B cell (primary cell): ENCODE measurements at regions not wholly inside any gene's neighbourhood (a gene's known extent, or its start where the extent isn't known, plus 50 kb on each side); places are given as distances from the start of the nearest gene placed in this dataset.
"Not testable (repeated sequence)": the region's sequence is repeated elsewhere in the genome, so short reads cannot be mapped to it uniquely, and the experiment has no call there.

Source experiments
- ATAC-seq: fragments of 200-7000 bp; cut with Tn5 transposase; one replicate; pipeline ENCODE4 v1.10.0; 2021; ENCODE audit warnings: low read depth, mild to moderate bottlenecking, moderate number of reproducible peaks, moderate library complexity
- CTCF ChIA-PET: fragments of 350-600 bp; sonication (Branson Sonifier 250); formaldehyde crosslinking; loops from one replicate; lab custom pipeline; 2021; ENCODE audit warnings: antibody characterized with exemption, inconsistent platforms; lab: Charles Lee
- POLR2A ChIA-PET: fragments of 350-600 bp; sonication (Branson Sonifier 250); formaldehyde crosslinking; loops from one replicate; lab custom pipeline; 2021; ENCODE audit warnings: antibody characterized with exemption; lab: Charles Lee
- DNase-seq: peaks from one replicate; pipeline ENCODE4 v3.0.0; 2013
- H2AFZ ChIP-seq: 2 replicates; pipeline ENCODE4 v1.6.1; 2012; ENCODE audit warnings: mild to moderate bottlenecking, low read depth, low read length; ENCODE audit not compliant: insufficient read depth, poor library complexity, severe bottlenecking
- H3K27ac ChIP-seq, 2 donors: 1 replicate in 1 of 2; 2 replicates in 1 of 2; pipeline ENCODE4 v1.5.1; 2012 to 2013; ENCODE audit warnings: low read length in 2 of 2, mild to moderate bottlenecking in 2 of 2, moderate library complexity in 1 of 2
- H3K27me3 ChIP-seq, 4 experiments: fragments of 200-600 bp in 1 of 4; sonication (generic) in 1 of 4; replicated peaks in 1 of 4; 1 replicate in 2 of 4; 2 replicates in 2 of 4; pipeline versions ENCODE4 v1.6.1 to v1.7.0; 2013 to 2016; ENCODE audit warnings: low read length in 3 of 4, mild to moderate bottlenecking in 2 of 4, mixed read lengths in 1 of 4, moderate library complexity in 1 of 4; ENCODE audit not compliant: insufficient read depth in 4 of 4, control insufficient read depth in 3 of 4; ENCODE audit errors: control extremely low read depth in 1 of 4
- H3K36me3 ChIP-seq, 2 experiments: replicated peaks in 1 of 2; 1 replicate in 1 of 2; 2 replicates in 1 of 2; pipeline versions ENCODE4 v1.6.1 to v1.7.1; 2013; ENCODE audit warnings: low read length in 1 of 2; ENCODE audit not compliant: insufficient read depth in 2 of 2, control insufficient read depth in 1 of 2; ENCODE audit errors: control extremely low read depth in 1 of 2, extremely low read depth in 1 of 2
- H3K4me1 ChIP-seq, 2 donors: fragments of 200-600 bp in 1 of 2; sonication (generic) in 1 of 2; 1 replicate in 1 of 2; 2 replicates in 1 of 2; pipeline versions ENCODE4 v1.5.1 to v1.6.1; 2013 to 2017; ENCODE audit warnings: low read length in 2 of 2; ENCODE audit not compliant: control insufficient read depth in 2 of 2, insufficient read depth in 2 of 2
- H3K4me2 ChIP-seq: replicated peaks from 2 replicates; pipeline ENCODE3; 2012; ENCODE audit warnings: mild to moderate bottlenecking, low read depth, low read length; ENCODE audit not compliant: poor library complexity, severe bottlenecking
- H3K4me3 ChIP-seq, 5 experiments: fragments of 200-600 bp in 1 of 5; sonication (generic) in 1 of 5; 1 replicate in 3 of 5; 2 replicates in 2 of 5; pipeline versions ENCODE4 v1.5.1 to v1.7.0; 2011 to 2016; ENCODE audit warnings: low read length in 4 of 5, mild to moderate bottlenecking in 4 of 5, low read depth in 2 of 5, control low read depth in 1 of 5, moderate library complexity in 1 of 5; ENCODE audit not compliant: insufficient read depth in 1 of 5; ENCODE audit errors: control extremely low read depth in 1 of 5, extremely low read depth in 1 of 5
- H3K79me2 ChIP-seq: fragments of 200-600 bp; sonication (generic); one replicate; pipeline ENCODE4 v1.6.0; 2016; ENCODE audit warnings: low read length; ENCODE audit not compliant: control insufficient read depth, insufficient read depth
- H3K9ac ChIP-seq: fragments of 200-600 bp; sonication (generic); 2 replicates; pipeline ENCODE4 v1.6.1; 2017; ENCODE audit warnings: mild to moderate bottlenecking, low read length, moderate library complexity
- H3K9me3 ChIP-seq, 3 donors: one replicate each; pipeline versions ENCODE4 v1.6.1 to v1.7.1; 2013; ENCODE audit warnings: low read length in 2 of 3; ENCODE audit not compliant: control insufficient read depth in 2 of 3, insufficient read depth in 1 of 3; ENCODE audit errors: control extremely low read depth in 1 of 3
- H4K20me1 ChIP-seq: 2 replicates; pipeline ENCODE4 v1.6.0; 2012; ENCODE audit warnings: mild to moderate bottlenecking, low read length; ENCODE audit not compliant: insufficient read depth, control insufficient read depth, poor library complexity, severe bottlenecking
- H3K27ac Mint-ChIP-seq: one replicate; pipeline ENCODE4 v1.8.0; 2021; ENCODE audit warnings: mixed read lengths
- H3K27me3 Mint-ChIP-seq: one replicate; pipeline ENCODE4 v1.8.0; 2021; ENCODE audit warnings: mixed read lengths
- H3K4me1 Mint-ChIP-seq: one replicate; pipeline ENCODE4 v1.8.0; 2021; ENCODE audit warnings: mixed read lengths
- H3K4me3 Mint-ChIP-seq: one replicate; pipeline ENCODE4 v1.8.0; 2021; ENCODE audit warnings: mixed read lengths
- H3K9me3 Mint-ChIP-seq: one replicate; pipeline ENCODE4 v1.8.0; 2022; ENCODE audit warnings: mixed read lengths; ENCODE audit not compliant: insufficient read depth
- EZH2 ChIP-seq: IDR thresholded peaks from 2 replicates; pipeline ENCODE4 v1.6.1; 2012; ENCODE audit warnings: borderline replicate concordance, low read depth, mild to moderate bottlenecking, moderate library complexity, low read length; ENCODE audit not compliant: insufficient read depth, poor library complexity, severe bottlenecking
- WGBS: methylation state at CpG from one replicate; pipeline ENCODE4 v1.1.5; 2013; ENCODE audit warnings: missing lambda C conversion rate; ENCODE audit not compliant: insufficient coverage; 5-methylcytosine and 5-hydroxymethylcytosine counted together
- intact Hi-C: fragments of 100-400 bp; cut with micrococcal nuclease; formaldehyde crosslinking; loops from one replicate; pipeline ENCODE4 v1.10.0; 2022
- TF ChIP-seq, protein P1 (sequence below): fragments of 200-600 bp; IDR thresholded peaks from one replicate; pipeline ENCODE4 v1.8.0; 2022; ENCODE audit warnings: antibody characterized with exemption, mild to moderate bottlenecking

DNA sequence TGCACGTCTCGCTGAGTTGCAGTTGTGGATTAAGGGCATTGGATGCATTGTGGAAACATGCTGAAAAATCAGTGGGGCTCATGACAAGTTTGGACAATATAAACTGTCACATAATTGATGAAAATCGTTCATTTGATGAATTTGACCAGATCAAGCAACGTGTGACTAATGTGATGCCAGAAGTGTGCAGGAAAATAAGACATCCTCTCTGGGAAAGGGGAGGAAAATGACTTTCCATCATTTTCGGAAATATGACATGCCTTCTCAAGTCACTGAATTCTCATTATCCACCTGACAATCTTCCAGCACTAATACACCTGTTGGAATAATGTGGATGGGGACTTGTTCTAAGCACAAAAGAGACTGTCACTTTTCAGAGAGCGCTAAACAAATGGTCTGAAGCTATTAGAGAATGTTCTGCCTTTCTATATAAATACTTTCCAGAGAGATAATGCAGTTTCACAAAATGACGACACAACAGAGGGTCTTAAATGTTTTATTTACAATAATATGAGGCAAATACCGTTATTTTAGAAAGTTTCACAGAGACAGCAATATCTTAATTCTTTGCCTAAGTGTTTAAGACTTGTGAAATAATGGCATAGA, 1741.9 kb upstream of the RAG2 start:
- no peak for TF ChIP-seq EZH2
- TF ChIP-seq, protein P1, sequence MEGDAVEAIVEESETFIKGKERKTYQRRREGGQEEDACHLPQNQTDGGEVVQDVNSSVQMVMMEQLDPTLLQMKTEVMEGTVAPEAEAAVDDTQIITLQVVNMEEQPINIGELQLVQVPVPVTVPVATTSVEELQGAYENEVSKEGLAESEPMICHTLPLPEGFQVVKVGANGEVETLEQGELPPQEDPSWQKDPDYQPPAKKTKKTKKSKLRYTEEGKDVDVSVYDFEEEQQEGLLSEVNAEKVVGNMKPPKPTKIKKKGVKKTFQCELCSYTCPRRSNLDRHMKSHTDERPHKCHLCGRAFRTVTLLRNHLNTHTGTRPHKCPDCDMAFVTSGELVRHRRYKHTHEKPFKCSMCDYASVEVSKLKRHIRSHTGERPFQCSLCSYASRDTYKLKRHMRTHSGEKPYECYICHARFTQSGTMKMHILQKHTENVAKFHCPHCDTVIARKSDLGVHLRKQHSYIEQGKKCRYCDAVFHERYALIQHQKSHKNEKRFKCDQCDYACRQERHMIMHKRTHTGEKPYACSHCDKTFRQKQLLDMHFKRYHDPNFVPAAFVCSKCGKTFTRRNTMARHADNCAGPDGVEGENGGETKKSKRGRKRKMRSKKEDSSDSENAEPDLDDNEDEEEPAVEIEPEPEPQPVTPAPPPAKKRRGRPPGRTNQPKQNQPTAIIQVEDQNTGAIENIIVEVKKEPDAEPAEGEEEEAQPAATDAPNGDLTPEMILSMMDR: no peak
- no peaks in the 10 kb centered on the region for H3K27me3 ChIP-seq
- no peaks in the 10 kb centered on the region for H3K79me2 ChIP-seq
- no peak for DNase-seq
- no peak overlapping the region for H3K27ac ChIP-seq
- intact Hi-C loops: no loop called here
- ATAC-seq: no peak
- Mint-ChIP-seq H3K9me3 (no peaks in the 10 kb centered on the region), H3K4me1 (no peaks in the 10 kb centered on the region), H3K4me3 (no peak overlapping the region), H3K27ac (no peak overlapping the region), H3K27me3 (no peaks in the 10 kb centered on the region)
- H3K36me3 ChIP-seq: no peaks in the 10 kb centered on the region
- ChIA-PET CTCF (no interaction called here), POLR2A (no interaction called here)
- H3K4me2 ChIP-seq: no peak overlapping the region
- no peaks in the 10 kb centered on the region for H4K20me1 ChIP-seq
- H3K9ac ChIP-seq: no peak overlapping the region
- H3K4me3 ChIP-seq: no peak overlapping the region
- H3K9me3 ChIP-seq: peaks cover 0 to 4% (median 0%) of the 10 kb centered on the region in 3 donors
- no peaks in the 10 kb centered on the region for H3K4me1 ChIP-seq
- no peak overlapping the region for H2AFZ ChIP-seq
- WGBS: 86% methylated on average over 2 of the region's 8 CpGs

DNA sequence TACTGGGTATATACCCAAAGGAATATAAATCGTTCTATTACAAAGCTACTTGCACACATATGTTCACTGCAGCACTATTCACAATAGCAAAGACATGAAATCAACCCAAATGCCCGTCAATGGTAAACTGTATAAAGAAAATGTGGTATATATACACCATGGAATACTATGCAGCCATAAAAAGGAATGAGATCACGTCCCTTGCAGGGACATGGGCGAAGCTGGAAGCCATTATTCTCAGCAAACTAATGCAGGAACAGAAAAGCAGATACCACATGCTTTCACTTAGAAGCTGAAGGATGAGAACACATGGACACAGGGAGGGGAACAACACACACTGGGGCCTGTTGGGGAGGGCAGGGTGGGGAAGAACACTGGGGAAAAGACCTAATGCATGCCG, 1740.0 kb upstream of the RAG2 start:
- H3K4me2 ChIP-seq, H3K27me3 Mint-ChIP-seq, H3K4me3 ChIP-seq, H3K27me3 ChIP-seq, H3K9me3 ChIP-seq, ATAC-seq, H3K27ac ChIP-seq, H3K4me1 Mint-ChIP-seq, DNase-seq, H3K9ac ChIP-seq, POLR2A ChIA-PET, H3K79me2 ChIP-seq, H3K36me3 ChIP-seq, H3K4me1 ChIP-seq, intact Hi-C loops, H3K4me3 Mint-ChIP-seq, H4K20me1 ChIP-seq, CTCF ChIA-PET, H2AFZ ChIP-seq, H3K9me3 Mint-ChIP-seq, H3K27ac Mint-ChIP-seq: not testable (repeated sequence)
- 80% methylated on average over 1 of the region's 5 CpGs for WGBS
